DOHH2 (cell line): ENCODE measurements at regions not wholly inside any gene's neighbourhood (a gene's known extent, or its start where the extent isn't known, plus 50 kb on each side); places are given as distances from the start of the nearest gene placed in this dataset.

Source experiments
- H3F3A ChIP-seq: fragments of 200-600 bp; sonication (generic), shearing (Covaris generic); 2 replicates; pipeline ENCODE4 v1.6.0; 2016; ENCODE audit warnings: antibody characterized with exemption, mild to moderate bottlenecking; ENCODE audit not compliant: control insufficient read depth, insufficient read depth
- H3K27ac ChIP-seq: fragments of 200-600 bp; sonication (generic); 2 replicates; pipeline ENCODE4 v1.5.1; 2014; ENCODE audit warnings: low read depth, mild to moderate bottlenecking, low read length, moderate library complexity
- H3K27me3 ChIP-seq: fragments of 200-600 bp; sonication (generic); 2 replicates; pipeline ENCODE4 v1.6.1; 2014; ENCODE audit warnings: mild to moderate bottlenecking, low read length, mixed read lengths; ENCODE audit not compliant: control insufficient read depth
- H3K36me3 ChIP-seq: fragments of 200-600 bp; sonication (generic); 2 replicates; pipeline ENCODE4 v1.6.1; 2014; ENCODE audit warnings: mild to moderate bottlenecking, low read length, moderate library complexity, mixed read lengths; ENCODE audit not compliant: control insufficient read depth
- H3K4me1 ChIP-seq: fragments of 200-600 bp; sonication (generic); 2 replicates; pipeline ENCODE4 v1.6.1; 2014; ENCODE audit warnings: mild to moderate bottlenecking, low read length, mixed read lengths; ENCODE audit not compliant: control insufficient read depth
- H3K4me2 ChIP-seq: fragments of 200-600 bp; sonication (generic); 2 replicates; pipeline ENCODE4 v1.6.0; 2014; ENCODE audit warnings: mild to moderate bottlenecking, low read length, moderate library complexity
- H3K4me3 ChIP-seq: fragments of 200-600 bp; sonication (generic); 2 replicates; pipeline ENCODE4 v1.5.1; 2014; ENCODE audit warnings: mild to moderate bottlenecking, low read length, mixed read lengths
- H3K79me2 ChIP-seq: fragments of 200-600 bp; sonication (generic); 2 replicates; pipeline ENCODE4 v1.6.1; 2014; ENCODE audit warnings: mild to moderate bottlenecking, low read length, mixed read lengths; ENCODE audit not compliant: control insufficient read depth
- H3K9me2 ChIP-seq: fragments of 200-600 bp; sonication (generic); replicated peaks from 2 replicates; pipeline ENCODE4 v1.6.1; 2014; ENCODE audit warnings: mild to moderate bottlenecking, low read length, mixed read lengths; ENCODE audit not compliant: control insufficient read depth
- H3K9me3 ChIP-seq: fragments of 200-600 bp; sonication (generic); 2 replicates; pipeline ENCODE4 v1.6.1; 2014; ENCODE audit warnings: antibody characterized with exemption, low read length, mixed read lengths; ENCODE audit not compliant: control insufficient read depth, insufficient read depth
- H4K20me1 ChIP-seq: fragments of 200-600 bp; sonication (generic); 2 replicates; pipeline ENCODE4 v1.6.0; 2014; ENCODE audit warnings: low read depth, mild to moderate bottlenecking, antibody characterized with exemption, low read length, moderate library complexity; ENCODE audit not compliant: control insufficient read depth, insufficient read depth
- EZH2phosphoT487 ChIP-seq: fragments of 200-600 bp; sonication (generic); IDR thresholded peaks from 2 replicates; pipeline ENCODE4 v1.6.1; 2017; ENCODE audit warnings: borderline replicate concordance, mild to moderate bottlenecking, antibody characterized with exemption, low read length, moderate library complexity, mixed read lengths
- TF ChIP-seq, protein P1 (sequence below): fragments of 200-600 bp; sonication (generic); IDR thresholded peaks from one replicate; pipeline ENCODE4 v1.5.1; 2014; ENCODE audit warnings: antibody characterized with exemption, mild to moderate bottlenecking, low read depth, low read length; ENCODE audit not compliant: poor library complexity, severe bottlenecking

DNA sequence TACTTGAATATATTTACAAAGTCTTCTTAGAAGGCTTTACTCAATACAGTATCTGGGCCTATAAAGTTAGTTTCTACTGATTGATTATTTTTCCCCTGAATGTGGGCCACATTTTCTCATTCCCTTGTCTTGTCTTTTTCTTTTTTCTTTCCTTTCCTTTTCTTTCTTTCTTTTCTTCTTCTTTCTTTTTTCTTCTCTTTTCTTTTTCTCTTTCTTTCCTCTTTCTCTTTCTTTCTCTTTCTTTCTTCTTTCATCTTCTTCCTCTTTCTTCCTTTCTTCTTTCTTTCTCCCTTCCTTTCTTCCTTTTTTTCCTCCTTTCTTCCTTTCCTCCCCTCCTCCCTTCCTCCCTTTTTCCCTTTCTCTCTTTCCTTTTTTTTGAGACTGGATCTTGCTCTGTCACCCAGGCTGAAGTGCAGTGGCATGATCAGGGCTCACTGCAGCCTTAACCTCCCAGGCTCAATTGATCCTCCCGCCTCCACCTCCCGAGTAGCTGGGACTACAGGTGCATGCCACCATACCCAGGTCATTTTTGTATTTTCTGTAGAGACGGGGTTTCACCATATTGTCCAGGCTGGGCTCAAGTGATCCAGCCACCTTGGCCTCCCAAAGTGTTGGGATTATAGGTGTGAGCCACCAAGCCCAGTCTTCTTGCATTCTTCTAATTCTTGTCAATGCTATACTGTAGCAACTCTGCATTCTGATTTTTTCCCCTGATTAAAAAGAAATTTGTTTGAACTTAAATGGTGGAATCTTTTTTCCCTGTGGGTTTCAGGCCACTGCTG, 133.1 kb upstream of the FBXO11 start:
- Histone ChIP-seq H4K20me1 (no peaks in the 10 kb centered on the region), H3K9me3 (no peaks in the 10 kb centered on the region), H3K4me2 (no peak overlapping the region), H3K36me3 (no peaks in the 10 kb centered on the region), H3K4me3 (no peak overlapping the region), H3F3A (no peaks in the 10 kb centered on the region), H3K4me1 (no peaks in the 10 kb centered on the region), H3K9me2 (no peaks in the 10 kb centered on the region), H3K27ac (no peak overlapping the region), H3K27me3 (0 out of 2 replicates have a peak, but pooled peaks cover 3% of the 10 kb centered on the region), H3K79me2 (no peaks in the 10 kb centered on the region)
- TF ChIP-seq, protein P1, sequence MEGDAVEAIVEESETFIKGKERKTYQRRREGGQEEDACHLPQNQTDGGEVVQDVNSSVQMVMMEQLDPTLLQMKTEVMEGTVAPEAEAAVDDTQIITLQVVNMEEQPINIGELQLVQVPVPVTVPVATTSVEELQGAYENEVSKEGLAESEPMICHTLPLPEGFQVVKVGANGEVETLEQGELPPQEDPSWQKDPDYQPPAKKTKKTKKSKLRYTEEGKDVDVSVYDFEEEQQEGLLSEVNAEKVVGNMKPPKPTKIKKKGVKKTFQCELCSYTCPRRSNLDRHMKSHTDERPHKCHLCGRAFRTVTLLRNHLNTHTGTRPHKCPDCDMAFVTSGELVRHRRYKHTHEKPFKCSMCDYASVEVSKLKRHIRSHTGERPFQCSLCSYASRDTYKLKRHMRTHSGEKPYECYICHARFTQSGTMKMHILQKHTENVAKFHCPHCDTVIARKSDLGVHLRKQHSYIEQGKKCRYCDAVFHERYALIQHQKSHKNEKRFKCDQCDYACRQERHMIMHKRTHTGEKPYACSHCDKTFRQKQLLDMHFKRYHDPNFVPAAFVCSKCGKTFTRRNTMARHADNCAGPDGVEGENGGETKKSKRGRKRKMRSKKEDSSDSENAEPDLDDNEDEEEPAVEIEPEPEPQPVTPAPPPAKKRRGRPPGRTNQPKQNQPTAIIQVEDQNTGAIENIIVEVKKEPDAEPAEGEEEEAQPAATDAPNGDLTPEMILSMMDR = no peak
- no peak for TF ChIP-seq EZH2phosphoT487

GRCh38 chr2:48043131-48043700, 136.9 kb upstream of the FBXO11 start:
- Histone ChIP-seq H3F3A (no peaks in the 10 kb centered on the region), H3K4me3 (no peak overlapping the region), H3K27ac (no peak overlapping the region), H4K20me1 (no peaks in the 10 kb centered on the region), H3K9me2 (no peaks in the 10 kb centered on the region), H3K4me1 (peaks cover 3% of the 10 kb centered on the region; the same call in 1 of the 2 replicates), H3K36me3 (no peaks in the 10 kb centered on the region), H3K79me2 (no peaks in the 10 kb centered on the region), H3K9me3 (no peaks in the 10 kb centered on the region), H3K27me3 (no peaks in the 10 kb centered on the region), H3K4me2 (no peak overlapping the region)
- TF ChIP-seq, protein P1 = no peak
- no peak for TF ChIP-seq EZH2phosphoT487

DNA sequence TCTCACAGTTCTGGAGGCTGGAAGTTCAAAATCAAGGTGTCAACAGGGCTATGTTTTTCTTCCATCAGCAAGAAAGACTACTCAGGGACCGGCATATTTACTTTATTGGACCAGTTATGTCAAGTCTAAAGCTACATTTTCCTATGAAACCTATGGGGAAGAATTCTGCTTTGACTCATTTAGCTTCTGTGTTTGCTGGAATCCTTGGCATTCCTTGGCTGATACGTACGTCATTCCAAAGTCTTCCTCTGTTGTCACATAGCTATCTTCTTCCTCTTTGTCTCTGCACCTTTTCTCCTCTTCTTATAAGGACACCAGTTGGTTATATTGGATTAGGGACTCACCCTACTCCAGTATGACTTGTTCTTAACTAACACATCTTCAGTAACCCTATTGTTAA, 137.4 kb upstream of the FBXO11 start:
- Histone ChIP-seq H3K79me2 (no peaks in the 10 kb centered on the region), H3K27me3 (no peaks in the 10 kb centered on the region), H3F3A (no peaks in the 10 kb centered on the region), H3K9me2 (no peaks in the 10 kb centered on the region), H3K27ac (no peak overlapping the region), H3K4me3 (no peak overlapping the region), H3K36me3 (no peaks in the 10 kb centered on the region), H4K20me1 (no peaks in the 10 kb centered on the region), H3K4me1 (peaks cover 3% of the 10 kb centered on the region; the same call in 1 of the 2 replicates), H3K9me3 (no peaks in the 10 kb centered on the region), H3K4me2 (no peak overlapping the region)
- no peak for TF ChIP-seq EZH2phosphoT487
- TF ChIP-seq, protein P1 = no peak
